Stimulated activated memory B cell treated with anti-CD40 and anti-IgM and Interleukin-4, amounts not matched to agents 10 μg/mL and 1 μg/mL and 100 μg/mL, for 72 hours (primary cell): ENCODE measurements at regions not wholly inside any gene's neighbourhood (a gene's known extent, or its start where the extent isn't known, plus 50 kb on each side); places are given as distances from the start of the nearest gene placed in this dataset.

Experiments
- ATAC-seq: fragments of 150-1000 bp; cut with Tn5 transposase; 2 replicates; pipeline ENCODE4 v1.10.0; 2021
- H3K27ac Mint-ChIP-seq: one replicate; pipeline ENCODE4 v1.8.0; 2022; ENCODE audit warnings: mild to moderate bottlenecking, mixed read lengths
- H3K27me3 Mint-ChIP-seq: one replicate; pipeline ENCODE4 v1.8.0; 2022; ENCODE audit warnings: mixed read lengths
- H3K36me3 Mint-ChIP-seq: one replicate; pipeline ENCODE4 v1.8.0; 2022; ENCODE audit warnings: mixed read lengths
- H3K4me1 Mint-ChIP-seq: one replicate; pipeline ENCODE4 v1.8.0; 2022; ENCODE audit warnings: mixed read lengths
- H3K4me3 Mint-ChIP-seq: one replicate; pipeline ENCODE4 v1.8.0; 2022; ENCODE audit warnings: mild to moderate bottlenecking, moderate library complexity, mixed read lengths
- H3K9me3 Mint-ChIP-seq: one replicate; pipeline ENCODE4 v1.8.0; 2022; ENCODE audit warnings: mixed read lengths

DNA sequence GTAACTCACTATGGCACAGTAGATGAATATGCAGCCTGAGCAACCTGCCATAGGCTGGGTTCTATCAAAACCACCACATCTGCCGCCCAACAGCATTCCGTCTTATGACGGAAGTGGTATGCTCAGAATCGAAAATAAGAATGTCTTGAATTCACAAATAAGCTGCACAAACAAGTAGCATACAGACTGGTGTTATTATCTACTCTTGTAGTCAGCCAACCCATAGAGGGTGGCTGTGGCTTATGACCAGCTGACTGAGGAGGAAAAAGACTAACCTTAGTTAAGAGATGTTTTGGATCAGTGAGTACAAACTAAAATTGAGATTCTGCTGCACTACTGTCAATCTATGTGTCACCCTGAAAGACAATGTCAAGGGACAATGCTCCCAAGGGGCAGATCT is 1255.1 kb upstream of the EYS start:
- H3K36me3 Mint-ChIP-seq, result no peaks in the 10 kb centered on the region
- H3K27ac Mint-ChIP-seq, result no peak overlapping the region
- H3K9me3 Mint-ChIP-seq, result peaks cover 9% of the 10 kb centered on the region
- no peaks in the 10 kb centered on the region for H3K27me3 Mint-ChIP-seq
- no peak for ATAC-seq
- no peak overlapping the region for H3K4me3 Mint-ChIP-seq
- no peaks in the 10 kb centered on the region for H3K4me1 Mint-ChIP-seq

- Mint-ChIP-seq H3K4me1 (no peaks in the 10 kb centered on the region), H3K27ac (no peak overlapping the region), H3K4me3 (no peak overlapping the region), H3K9me3 (peaks cover 9% of the 10 kb centered on the region), H3K36me3 (no peaks in the 10 kb centered on the region), H3K27me3 (no peaks in the 10 kb centered on the region)
- ATAC-seq, result no peak
Observed at GRCh38 chr6:66961191-66961590, 1254.2 kb upstream of the EYS start.

DNA sequence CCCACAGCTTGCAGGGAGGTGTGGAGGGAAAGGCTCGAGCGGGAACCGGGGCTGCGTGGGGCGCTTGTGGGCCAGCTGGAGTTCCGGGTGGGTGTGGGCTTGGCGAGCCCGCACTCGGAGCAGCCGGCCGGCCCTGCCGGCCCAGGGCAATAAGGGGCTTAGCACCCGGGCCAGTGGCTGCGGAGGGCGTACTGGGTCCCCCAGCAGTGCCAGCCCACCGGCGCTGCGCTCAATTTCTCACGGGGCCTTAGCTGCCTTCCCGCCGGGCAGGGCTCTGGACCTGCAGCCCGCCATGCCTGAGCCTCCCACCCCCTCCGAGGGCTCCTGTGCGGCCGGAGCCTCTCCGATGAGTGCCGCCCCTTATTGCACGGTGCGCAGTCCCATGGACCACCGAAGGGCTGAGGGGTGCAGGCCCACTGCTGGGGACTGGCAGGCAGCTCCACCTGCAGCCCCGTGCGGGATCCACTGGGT is 1242.2 kb upstream of the EYS start:
- no peaks in the 10 kb centered on the region for H3K36me3 Mint-ChIP-seq
- peaks cover 6% of the 10 kb centered on the region for H3K9me3 Mint-ChIP-seq
- H3K27ac Mint-ChIP-seq, result no peak overlapping the region
- no peak for ATAC-seq
- no peak overlapping the region for H3K4me3 Mint-ChIP-seq
- no peaks in the 10 kb centered on the region for H3K27me3 Mint-ChIP-seq
- H3K4me1 Mint-ChIP-seq, result no peaks in the 10 kb centered on the region

DNA sequence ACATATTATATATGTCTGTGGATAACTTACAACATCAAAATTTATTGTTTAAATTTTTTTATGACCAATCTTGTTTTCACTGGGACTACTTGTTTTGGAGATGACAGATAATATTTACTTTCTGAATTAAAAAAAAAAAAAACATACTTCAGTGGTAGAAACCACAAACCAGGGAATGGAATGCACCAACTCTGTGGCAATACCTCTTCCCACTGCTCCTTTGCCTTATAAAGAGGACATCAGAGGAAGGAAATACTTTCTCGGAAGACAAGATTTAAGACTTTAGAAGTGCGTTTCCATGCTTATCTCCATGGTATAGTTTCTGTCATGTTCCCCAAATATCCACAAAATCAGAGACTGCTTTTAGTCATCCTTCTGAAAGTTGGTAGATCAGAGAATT is 1241.1 kb upstream of the EYS start:
- H3K36me3 Mint-ChIP-seq, result no peaks in the 10 kb centered on the region
- H3K9me3 Mint-ChIP-seq, result peaks cover 13% of the 10 kb centered on the region
- no peak overlapping the region for H3K4me3 Mint-ChIP-seq
- no peak for ATAC-seq
- H3K27me3 Mint-ChIP-seq, result no peaks in the 10 kb centered on the region
- no peak overlapping the region for H3K27ac Mint-ChIP-seq
- no peaks in the 10 kb centered on the region for H3K4me1 Mint-ChIP-seq

GRCh38 chr6:66940003-66940402 is 1233.0 kb upstream of the EYS start:
- Mint-ChIP-seq H3K4me1 (no peaks in the 10 kb centered on the region), H3K27ac (no peak overlapping the region), H3K36me3 (no peaks in the 10 kb centered on the region), H3K4me3 (no peak overlapping the region), H3K9me3 (peaks cover 18% of the 10 kb centered on the region), H3K27me3 (no peaks in the 10 kb centered on the region)
- no peak for ATAC-seq

GRCh38 chr6:66937180-66937579 is 1230.2 kb upstream of the EYS start:
- H3K4me3 Mint-ChIP-seq, result no peak overlapping the region
- no peak overlapping the region for H3K27ac Mint-ChIP-seq
- peaks cover 7% of the 10 kb centered on the region for H3K9me3 Mint-ChIP-seq
- no peak for ATAC-seq
- no peaks in the 10 kb centered on the region for H3K36me3 Mint-ChIP-seq
- H3K4me1 Mint-ChIP-seq, result no peaks in the 10 kb centered on the region
- no peaks in the 10 kb centered on the region for H3K27me3 Mint-ChIP-seq

- no peak overlapping the region for H3K27ac Mint-ChIP-seq
- no peak overlapping the region for H3K4me3 Mint-ChIP-seq
- no peaks in the 10 kb centered on the region for H3K4me1 Mint-ChIP-seq
- H3K36me3 Mint-ChIP-seq, result no peaks in the 10 kb centered on the region
- ATAC-seq, result no peak
- no peaks in the 10 kb centered on the region for H3K27me3 Mint-ChIP-seq
- peaks cover 7% of the 10 kb centered on the region for H3K9me3 Mint-ChIP-seq
Observed at GRCh38 chr6:66935612-66936011, 1228.6 kb upstream of the EYS start.

DNA sequence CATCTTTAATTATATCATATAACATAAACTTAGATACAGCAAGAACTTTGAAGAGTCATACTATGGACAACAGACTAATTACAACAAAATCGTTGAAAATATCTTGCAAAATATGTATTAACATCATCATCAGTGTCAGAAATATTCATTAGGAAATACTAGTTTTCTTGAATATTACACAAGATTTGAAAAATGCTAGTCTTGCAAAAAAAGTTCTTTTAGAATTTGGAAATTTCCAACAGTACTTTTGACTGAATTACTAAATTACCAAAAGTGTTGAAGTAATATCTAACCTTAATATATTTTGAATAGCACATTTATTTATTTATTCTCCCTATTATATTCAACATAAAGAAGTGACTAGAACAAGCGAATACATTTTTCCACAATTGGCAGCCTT is 1224.8 kb upstream of the EYS start:
- H3K27ac Mint-ChIP-seq, result no peak overlapping the region
- no peaks in the 10 kb centered on the region for H3K4me1 Mint-ChIP-seq
- ATAC-seq, result no peak
- no peaks in the 10 kb centered on the region for H3K36me3 Mint-ChIP-seq
- peaks cover 8% of the 10 kb centered on the region for H3K9me3 Mint-ChIP-seq
- no peak overlapping the region for H3K4me3 Mint-ChIP-seq
- H3K27me3 Mint-ChIP-seq, result no peaks in the 10 kb centered on the region

- Mint-ChIP-seq H3K36me3 (no peaks in the 10 kb centered on the region), H3K27me3 (no peaks in the 10 kb centered on the region), H3K4me3 (no peak overlapping the region), H3K4me1 (no peaks in the 10 kb centered on the region), H3K27ac (no peak overlapping the region), H3K9me3 (peaks cover 5% of the 10 kb centered on the region)
- ATAC-seq, result no peak
Observed at GRCh38 chr6:66930559-66931290, 1223.7 kb upstream of the EYS start.

GRCh38 chr6:66926060-66926459 is 1219.0 kb upstream of the EYS start:
- Mint-ChIP-seq H3K27ac (no peak overlapping the region), H3K4me3 (no peak overlapping the region), H3K4me1 (no peaks in the 10 kb centered on the region), H3K9me3 (peaks cover 9% of the 10 kb centered on the region), H3K27me3 (no peaks in the 10 kb centered on the region), H3K36me3 (no peaks in the 10 kb centered on the region)
- ATAC-seq, result no peak

DNA sequence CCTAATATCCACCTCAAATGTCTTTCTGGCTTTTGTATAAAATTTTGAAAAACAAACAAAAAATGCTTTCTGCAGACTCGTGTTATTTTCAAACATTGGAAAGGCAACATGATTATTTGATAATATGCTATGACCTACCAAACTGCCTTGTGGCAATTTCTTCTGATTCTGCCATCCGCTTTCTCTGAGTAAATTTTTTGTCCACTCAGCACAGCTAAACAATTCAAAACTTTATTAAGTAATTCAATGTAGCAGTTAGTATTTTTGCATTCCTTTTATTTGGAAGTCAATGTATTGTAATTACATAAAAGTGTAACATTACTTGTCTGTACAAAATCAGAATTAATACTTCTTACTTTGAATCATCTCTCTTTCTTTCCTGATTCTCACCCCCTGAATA is 1206.6 kb upstream of the EYS start:
- H3K4me1 Mint-ChIP-seq, result no peaks in the 10 kb centered on the region
- no peaks in the 10 kb centered on the region for H3K9me3 Mint-ChIP-seq
- H3K27ac Mint-ChIP-seq, result no peak overlapping the region
- H3K4me3 Mint-ChIP-seq, result no peak overlapping the region
- H3K27me3 Mint-ChIP-seq, result no peaks in the 10 kb centered on the region
- no peaks in the 10 kb centered on the region for H3K36me3 Mint-ChIP-seq
- ATAC-seq, result no peak

- Mint-ChIP-seq H3K9me3 (peaks cover 6% of the 10 kb centered on the region), H3K4me3 (no peak overlapping the region), H3K27ac (no peak overlapping the region), H3K27me3 (no peaks in the 10 kb centered on the region), H3K4me1 (no peaks in the 10 kb centered on the region), H3K36me3 (no peaks in the 10 kb centered on the region)
- ATAC-seq, result no peak
Observed at GRCh38 chr6:66902457-66902856, 1195.4 kb upstream of the EYS start.

DNA sequence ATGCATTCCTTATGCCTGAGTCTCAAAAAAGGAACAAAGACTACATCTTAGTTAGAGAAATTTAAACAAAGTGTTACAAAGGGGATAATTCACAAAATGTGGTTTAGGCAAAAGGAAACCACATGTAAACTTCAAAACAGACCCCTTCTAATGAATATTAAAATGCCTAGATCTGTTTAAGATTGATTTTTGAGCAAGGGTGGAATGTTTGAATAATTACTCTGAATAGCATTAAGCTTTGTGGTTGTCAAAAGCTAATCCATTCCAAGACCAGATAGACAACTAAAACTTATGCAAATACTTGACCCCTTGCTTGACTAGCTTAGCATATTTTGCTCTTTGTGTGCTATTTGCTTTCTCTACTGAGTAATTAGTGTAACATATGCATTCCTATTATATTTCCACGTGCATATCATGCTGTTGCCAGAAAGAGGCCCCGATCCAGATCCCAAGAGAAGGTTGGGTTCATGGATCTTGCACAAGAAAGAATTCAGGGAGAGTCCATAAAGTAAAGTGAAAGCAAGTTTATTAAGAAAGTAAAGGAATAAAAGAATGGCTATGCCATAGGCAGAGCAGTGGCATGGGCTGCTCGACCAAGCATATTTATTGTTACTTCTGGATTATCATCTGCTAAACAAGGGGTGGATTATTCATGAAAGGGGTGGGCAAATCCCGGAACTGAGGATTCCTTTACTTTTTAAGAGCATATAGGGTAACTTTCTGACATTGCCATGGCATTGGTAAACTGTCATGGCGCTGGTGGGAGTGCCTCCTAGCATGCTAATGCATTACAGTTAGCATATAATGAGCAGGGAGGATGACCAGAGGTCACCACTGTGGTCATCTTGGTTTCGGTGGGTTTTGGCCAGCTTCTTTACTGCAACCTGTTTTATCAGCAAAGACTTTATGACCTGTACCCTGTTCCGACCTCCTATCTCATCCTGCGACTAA is 1193.4 kb upstream of the EYS start:
- H3K27me3 Mint-ChIP-seq, result no peaks in the 10 kb centered on the region
- H3K4me1 Mint-ChIP-seq, result no peaks in the 10 kb centered on the region
- H3K9me3 Mint-ChIP-seq, result peaks cover 11% of the 10 kb centered on the region
- ATAC-seq, result no peak
- H3K27ac Mint-ChIP-seq, result no peak overlapping the region
- H3K4me3 Mint-ChIP-seq, result no peak overlapping the region
- no peaks in the 10 kb centered on the region for H3K36me3 Mint-ChIP-seq

GRCh38 chr6:66897576-66897975 is 1190.5 kb upstream of the EYS start:
- Mint-ChIP-seq H3K27me3 (no peaks in the 10 kb centered on the region), H3K4me3 (no peak overlapping the region), H3K4me1 (no peaks in the 10 kb centered on the region), H3K9me3 (peaks cover 14% of the 10 kb centered on the region), H3K27ac (no peak overlapping the region), H3K36me3 (no peaks in the 10 kb centered on the region)
- ATAC-seq, result no peak

GRCh38 chr6:66896415-66896814 is 1189.4 kb upstream of the EYS start:
- no peak overlapping the region for H3K27ac Mint-ChIP-seq
- H3K36me3 Mint-ChIP-seq, result no peaks in the 10 kb centered on the region
- H3K27me3 Mint-ChIP-seq, result no peaks in the 10 kb centered on the region
- H3K4me1 Mint-ChIP-seq, result no peaks in the 10 kb centered on the region
- H3K4me3 Mint-ChIP-seq, result no peak overlapping the region
- ATAC-seq, result no peak
- peaks cover 14% of the 10 kb centered on the region for H3K9me3 Mint-ChIP-seq

- H3K9me3 Mint-ChIP-seq, result peaks cover 17% of the 10 kb centered on the region
- ATAC-seq, result no peak
- no peaks in the 10 kb centered on the region for H3K4me1 Mint-ChIP-seq
- H3K27ac Mint-ChIP-seq, result no peak overlapping the region
- no peak overlapping the region for H3K4me3 Mint-ChIP-seq
- H3K27me3 Mint-ChIP-seq, result no peaks in the 10 kb centered on the region
- H3K36me3 Mint-ChIP-seq, result no peaks in the 10 kb centered on the region
Observed at GRCh38 chr6:66883453-66883852, 1176.4 kb upstream of the EYS start.
